GM12874 (cell line): ENCODE measurements at regions not wholly inside any gene's neighbourhood (a gene's known extent, or its start where the extent isn't known, plus 50 kb on each side); places are given as distances from the start of the nearest gene placed in this dataset.

Source experiments
- CTCF ChIP-seq: IDR thresholded peaks from 2 replicates; pipeline ENCODE4 v1.5.1; 2011; ENCODE audit warnings: low read depth, mild to moderate bottlenecking, control low read depth, low read length, moderate library complexity; ENCODE audit not compliant: insufficient read depth

GRCh38 chr21:20463362-20463761 lies 534.8 kb upstream of the NCAM2 start:
- TF ChIP-seq CTCF = no peak

GRCh38 chr21:20469361-20469760 lies 528.8 kb upstream of the NCAM2 start:
- TF ChIP-seq CTCF = no peak

GRCh38 chr21:20486303-20486702 lies 511.9 kb upstream of the NCAM2 start:
- no peak for TF ChIP-seq CTCF

GRCh38 chr21:20507783-20508182 lies 490.4 kb upstream of the NCAM2 start:
- TF ChIP-seq CTCF = no peak

- TF ChIP-seq CTCF = no peak
These were observed 486.9 kb upstream of the NCAM2 start for GRCh38 chr21:20511216-20511880.

- no peak for TF ChIP-seq CTCF
These were observed 482.8 kb upstream of the NCAM2 start for GRCh38 chr21:20515446-20515845.

GRCh38 chr21:20519076-20519475 lies 479.1 kb upstream of the NCAM2 start:
- TF ChIP-seq CTCF = no peak
